ENCODE measurements at regions not wholly inside any gene's neighbourhood (a gene's known extent, or its start where the extent isn't known, plus 50 kb on each side); places are given as distances from the start of the nearest gene placed in this dataset.

DNA sequence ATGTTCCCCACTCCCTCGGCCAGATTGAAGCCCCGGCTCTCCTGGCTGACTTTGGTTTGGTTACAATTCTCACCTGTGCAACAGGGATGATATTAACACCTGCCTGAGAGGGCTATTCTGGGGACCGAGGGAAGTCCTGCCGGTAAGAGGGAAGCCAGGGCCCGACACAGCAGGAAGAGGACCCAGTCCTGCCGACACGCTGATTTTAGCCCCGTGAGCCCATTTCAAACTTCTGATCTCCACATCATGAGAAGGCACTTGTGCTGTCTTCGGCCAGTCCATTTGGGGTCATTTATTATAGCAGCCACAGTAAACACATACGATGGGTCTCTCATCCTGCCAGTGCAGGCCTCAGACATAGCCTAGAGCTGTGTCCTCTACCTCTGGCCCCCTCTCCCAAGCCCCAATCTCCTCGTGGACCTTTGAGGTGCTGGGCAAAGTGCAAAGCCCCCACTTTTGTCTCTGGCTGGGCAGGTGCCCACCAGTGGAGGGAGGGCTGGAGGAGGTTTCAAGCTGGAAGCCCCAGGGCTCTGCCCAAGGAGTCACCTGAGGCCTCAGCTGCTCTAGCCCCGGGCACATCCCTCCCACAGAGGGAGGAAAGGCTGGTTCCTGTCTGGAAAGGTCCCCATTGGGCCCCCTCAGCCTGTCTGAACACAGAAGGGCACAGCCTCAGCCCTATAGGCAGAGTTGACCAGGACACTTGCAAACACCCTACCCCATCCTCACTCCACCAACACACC lies 59.1 kb upstream of the FGF3 start:
- Histone ChIP-seq H3K27ac (no peak overlapping the region), H3K4me3 (no peak overlapping the region), H3K4me1 (no peaks in the 10 kb centered on the region), H3K27me3 (replicated peaks in 1 of 7) (peaks cover 0 to 57% (median 0%) of the 10 kb centered on the region in 7 donors), H3K36me3 (no peaks in the 10 kb centered on the region), H3K9me3 (no peaks in the 10 kb centered on the region)
- TF ChIP-seq, protein P1, sequence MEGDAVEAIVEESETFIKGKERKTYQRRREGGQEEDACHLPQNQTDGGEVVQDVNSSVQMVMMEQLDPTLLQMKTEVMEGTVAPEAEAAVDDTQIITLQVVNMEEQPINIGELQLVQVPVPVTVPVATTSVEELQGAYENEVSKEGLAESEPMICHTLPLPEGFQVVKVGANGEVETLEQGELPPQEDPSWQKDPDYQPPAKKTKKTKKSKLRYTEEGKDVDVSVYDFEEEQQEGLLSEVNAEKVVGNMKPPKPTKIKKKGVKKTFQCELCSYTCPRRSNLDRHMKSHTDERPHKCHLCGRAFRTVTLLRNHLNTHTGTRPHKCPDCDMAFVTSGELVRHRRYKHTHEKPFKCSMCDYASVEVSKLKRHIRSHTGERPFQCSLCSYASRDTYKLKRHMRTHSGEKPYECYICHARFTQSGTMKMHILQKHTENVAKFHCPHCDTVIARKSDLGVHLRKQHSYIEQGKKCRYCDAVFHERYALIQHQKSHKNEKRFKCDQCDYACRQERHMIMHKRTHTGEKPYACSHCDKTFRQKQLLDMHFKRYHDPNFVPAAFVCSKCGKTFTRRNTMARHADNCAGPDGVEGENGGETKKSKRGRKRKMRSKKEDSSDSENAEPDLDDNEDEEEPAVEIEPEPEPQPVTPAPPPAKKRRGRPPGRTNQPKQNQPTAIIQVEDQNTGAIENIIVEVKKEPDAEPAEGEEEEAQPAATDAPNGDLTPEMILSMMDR (IDR thresholded peaks at IDR 0.05 in 8 of 11, conservative IDR thresholded peaks at IDR 0.05 in 3 of 11): no peak
- no peak for TF ChIP-seq POLR2A (IDR thresholded peaks at IDR 0.05)
- TF ChIP-seq POLR2AphosphoS5 (IDR thresholded peaks at IDR 0.05): no peak
- intact Hi-C loops (cut with DNase I; ENCODE audit: low total_unique reads): no loop called here
- 70 to 80% (median 74%) methylated on average over 7 to 12 of the region's 12 CpGs for WGBS, 5 donors
- peak; percentile 61 for DNase-seq

DNA sequence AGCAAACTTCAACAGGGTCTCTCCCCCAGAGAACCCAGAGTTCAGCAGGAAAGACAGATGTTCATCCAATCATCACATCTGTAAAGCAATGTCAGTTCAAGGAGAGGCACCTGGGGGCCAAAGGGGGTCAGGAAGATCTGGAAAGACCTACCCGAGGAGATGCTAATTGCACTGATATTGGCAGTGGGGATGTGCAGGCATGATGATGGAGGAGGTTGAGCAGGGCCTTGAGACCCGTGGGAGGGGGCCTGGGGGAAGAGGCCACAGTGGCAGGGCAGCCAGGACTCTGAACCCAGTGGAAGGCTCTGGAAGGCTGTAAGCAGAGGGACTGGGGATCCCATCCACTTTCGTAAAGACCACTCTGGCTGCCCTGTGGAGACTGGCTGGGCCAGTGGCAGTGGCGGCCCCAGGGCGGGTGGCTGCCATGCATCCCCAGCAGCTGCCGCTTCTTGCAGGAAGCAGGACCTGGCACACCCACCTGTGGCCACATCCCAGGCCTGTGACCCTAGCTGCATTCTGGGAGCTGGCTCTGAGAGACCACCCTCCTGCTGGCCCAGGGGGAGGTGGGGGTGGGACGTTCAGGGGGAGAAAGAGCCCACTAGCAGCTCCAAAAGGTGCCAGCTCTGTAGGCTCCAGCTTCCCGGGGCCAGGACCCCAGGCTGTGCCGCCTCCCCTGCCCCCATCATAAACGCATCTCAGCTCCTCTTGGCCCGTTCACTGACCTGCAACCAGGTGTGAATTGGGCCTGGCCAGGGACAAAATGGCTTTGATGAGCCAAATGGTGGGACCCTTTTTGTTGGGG lies 59.9 kb upstream of the FGF3 start:
- TF ChIP-seq, protein P1 (IDR thresholded peaks at IDR 0.05 in 8 of 11, conservative IDR thresholded peaks at IDR 0.05 in 3 of 11): no peak
- no peak for TF ChIP-seq POLR2AphosphoS5 (IDR thresholded peaks at IDR 0.05)
- no peak for TF ChIP-seq POLR2A (IDR thresholded peaks at IDR 0.05)
- Histone ChIP-seq H3K4me1 (no peaks in the 10 kb centered on the region), H3K27ac (no peak overlapping the region), H3K27me3 (replicated peaks in 1 of 7) (peaks cover 0 to 64% (median 3%) of the 10 kb centered on the region in 7 donors), H3K4me3 (no peak overlapping the region), H3K36me3 (no peaks in the 10 kb centered on the region), H3K9me3 (no peaks in the 10 kb centered on the region)
- 43 to 69% (median 61%) methylated on average over 7 to 11 of the region's 11 CpGs for WGBS, 5 donors
- intact Hi-C loops (cut with DNase I; ENCODE audit: low total_unique reads): no loop called here
- DNase-seq: peak; percentile 51

DNA sequence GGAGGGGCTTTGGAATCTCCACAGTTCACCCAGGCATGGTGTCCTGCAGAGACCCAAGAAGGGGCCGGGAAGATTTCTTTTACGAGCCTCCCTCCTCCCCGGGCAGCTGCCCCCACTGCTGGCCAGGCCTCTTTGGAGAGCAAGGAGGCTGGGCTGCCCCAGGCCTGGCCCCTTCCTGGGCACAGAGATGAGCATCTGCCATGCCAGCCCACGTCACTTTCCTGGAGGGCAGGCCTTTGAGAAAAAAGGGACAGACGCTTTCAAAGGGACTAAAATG lies 60.5 kb upstream of the FGF3 start:
- TF ChIP-seq, protein P1 (IDR thresholded peaks at IDR 0.05 in 8 of 11, conservative IDR thresholded peaks at IDR 0.05 in 3 of 11): no peak
- TF ChIP-seq POLR2AphosphoS5 (IDR thresholded peaks at IDR 0.05): no peak
- TF ChIP-seq POLR2A (IDR thresholded peaks at IDR 0.05): no peak
- peaks cover 0 to 60% (median 3%) of the 10 kb centered on the region in 7 donors for H3K27me3 ChIP-seq (replicated peaks in 1 of 7)
- no peaks in the 10 kb centered on the region for H3K36me3 ChIP-seq
- no peak overlapping the region for H3K4me3 ChIP-seq
- intact Hi-C loops (cut with DNase I; ENCODE audit: low total_unique reads): no loop called here
- no peak overlapping the region for H3K27ac ChIP-seq
- 55 to 70% (median 62%) methylated on average over 4 to 5 of the region's 5 CpGs for WGBS, 5 donors
- no peaks in the 10 kb centered on the region for H3K4me1 ChIP-seq
- H3K9me3 ChIP-seq: no peaks in the 10 kb centered on the region
- peak; percentile 21 for DNase-seq

Data from spleen (tissue), 11 donors.